ENCODE measurements at regions not wholly inside any gene's neighbourhood (a gene's known extent, or its start where the extent isn't known, plus 50 kb on each side); places are given as distances from the start of the nearest gene placed in this dataset.

GRCh38 chr10:2128991-2129390 lies 391.7 kb upstream of the ADARB2 start:
- no peak for DNase-seq

- no peak for DNase-seq
Measured at GRCh38 chr10:2124135-2124534, 386.8 kb upstream of the ADARB2 start.

- DNase-seq, result no peak
Measured at GRCh38 chr10:2122431-2123124, 385.3 kb upstream of the ADARB2 start.

- DNase-seq, result no peak
Measured at GRCh38 chr10:2121929-2122328, 384.6 kb upstream of the ADARB2 start.

- no peak for DNase-seq
Measured at GRCh38 chr10:2121315-2121714, 384.0 kb upstream of the ADARB2 start.

- DNase-seq, result no peak
Measured at GRCh38 chr10:2120746-2121145, 383.4 kb upstream of the ADARB2 start.

- no peak for DNase-seq
Measured at GRCh38 chr10:2119316-2119715, 382.0 kb upstream of the ADARB2 start.

GRCh38 chr10:2118201-2118600 lies 380.9 kb upstream of the ADARB2 start:
- no peak for DNase-seq

- no peak for DNase-seq
Measured at GRCh38 chr10:2117641-2118040, 380.3 kb upstream of the ADARB2 start.

- DNase-seq, result no peak
Measured at GRCh38 chr10:2111965-2112364, 374.6 kb upstream of the ADARB2 start.

- DNase-seq, result no peak
Measured at GRCh38 chr10:2108496-2108895, 371.2 kb upstream of the ADARB2 start.

GRCh38 chr10:2106641-2107040 lies 369.3 kb upstream of the ADARB2 start:
- no peak for DNase-seq

- DNase-seq, result no peak
Measured at GRCh38 chr10:2099321-2099720, 362.0 kb upstream of the ADARB2 start.

- no peak for DNase-seq
Measured at GRCh38 chr10:2097937-2098336, 360.6 kb upstream of the ADARB2 start.

- DNase-seq, result no peak
Measured at GRCh38 chr10:2094171-2094570, 356.8 kb upstream of the ADARB2 start.

GRCh38 chr10:2083591-2083990 lies 346.3 kb upstream of the ADARB2 start:
- DNase-seq, result no peak

GRCh38 chr10:2081501-2081900 lies 344.2 kb upstream of the ADARB2 start:
- DNase-seq, result no peak

GRCh38 chr10:2079603-2080078 lies 342.3 kb upstream of the ADARB2 start:
- no peak for DNase-seq

GRCh38 chr10:2077231-2077630 lies 339.9 kb upstream of the ADARB2 start:
- DNase-seq, result no peak

- no peak for DNase-seq
Measured at GRCh38 chr10:2076528-2076927, 339.2 kb upstream of the ADARB2 start.

GRCh38 chr10:2067015-2067414 lies 329.7 kb upstream of the ADARB2 start:
- no peak for DNase-seq

- DNase-seq, result no peak
Measured at GRCh38 chr10:2054728-2055127, 317.4 kb upstream of the ADARB2 start.

- no peak for DNase-seq
Measured at GRCh38 chr10:2053805-2054204, 316.5 kb upstream of the ADARB2 start.

- DNase-seq, result no peak
Measured at GRCh38 chr10:2051108-2051507, 313.8 kb upstream of the ADARB2 start.

- no peak for DNase-seq
Measured at GRCh38 chr10:2049560-2049959, 312.2 kb upstream of the ADARB2 start.

All from CD4-positive, alpha-beta T cell treated with Interleukin-4 for 1 hour (primary cell).